ENCODE measurements at regions not wholly inside any gene's neighbourhood (a gene's known extent, or its start where the extent isn't known, plus 50 kb on each side); places are given as distances from the start of the nearest gene placed in this dataset.

GRCh38 chr20:58004900-58005299 is 223.6 kb downstream of the ANKRD60 start:
- in situ Hi-C loops (cut with HindIII; ENCODE audit: low pct_unique_long_range_greater_than_20kb, low sequenced_read_pairs), result no loop called here
- no peak for DNase-seq (ENCODE audit: low read depth, low spot score)

GRCh38 chr20:58004146-58004545 is 224.3 kb downstream of the ANKRD60 start:
- in situ Hi-C loops (cut with HindIII; ENCODE audit: low pct_unique_long_range_greater_than_20kb, low sequenced_read_pairs), result no loop called here
- DNase-seq (ENCODE audit: low read depth, low spot score), result no peak

- DNase-seq (ENCODE audit: low read depth, low spot score), result no peak
- in situ Hi-C loops (cut with HindIII; ENCODE audit: low pct_unique_long_range_greater_than_20kb, low sequenced_read_pairs), result no loop called here
These were observed 224.9 kb downstream of the ANKRD60 start for GRCh38 chr20:58003525-58003924.

- DNase-seq (ENCODE audit: low read depth, low spot score), result no peak
- in situ Hi-C loops (cut with HindIII; ENCODE audit: low pct_unique_long_range_greater_than_20kb, low sequenced_read_pairs), result no loop called here
These were observed 225.6 kb downstream of the ANKRD60 start for GRCh38 chr20:58002901-58003300.

- DNase-seq (ENCODE audit: low read depth, low spot score), result no peak
- in situ Hi-C loops (cut with HindIII; ENCODE audit: low pct_unique_long_range_greater_than_20kb, low sequenced_read_pairs), result no loop called here
These were observed 226.5 kb downstream of the ANKRD60 start for GRCh38 chr20:58001946-58002345.

DNA sequence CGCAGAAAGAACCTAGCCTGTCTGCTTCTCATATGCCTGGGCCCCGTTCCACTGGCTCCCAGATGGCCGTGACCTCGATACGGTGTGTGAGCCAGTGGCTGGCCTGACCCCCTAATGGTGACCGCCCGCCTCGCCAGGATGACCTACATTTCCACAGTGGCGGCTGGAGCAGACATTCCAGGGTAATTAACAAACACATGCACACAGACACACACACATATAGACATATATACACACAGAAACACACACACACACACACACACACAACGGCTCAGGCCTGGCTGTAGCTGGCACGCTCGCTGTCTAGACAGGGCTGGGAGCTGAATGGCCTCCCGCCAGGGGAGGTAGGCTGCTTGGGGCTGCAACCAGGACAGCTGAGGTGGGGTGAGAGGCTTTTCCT is 227.1 kb downstream of the ANKRD60 start:
- in situ Hi-C loops (cut with HindIII; ENCODE audit: low pct_unique_long_range_greater_than_20kb, low sequenced_read_pairs), result no loop called here
- no peak for DNase-seq (ENCODE audit: low read depth, low spot score)

DNA sequence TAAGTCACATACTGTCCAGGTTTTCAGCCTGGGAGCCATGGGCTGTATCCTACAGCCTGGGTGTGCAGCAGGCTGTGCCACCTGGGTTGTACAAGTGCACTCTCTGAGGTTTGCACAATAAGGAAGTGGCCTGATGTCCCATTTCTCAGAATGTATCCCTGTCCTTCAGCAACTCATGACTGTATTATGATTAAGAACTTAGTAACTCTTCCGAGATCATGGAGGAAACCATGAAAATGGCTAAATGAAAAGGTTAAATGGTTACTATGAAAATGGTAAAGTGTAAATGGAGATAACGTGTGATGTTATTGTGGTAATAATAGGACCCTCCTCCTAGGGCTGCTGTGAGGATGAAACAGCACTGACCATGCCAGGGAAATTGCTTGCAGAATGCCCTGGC is 227.6 kb downstream of the ANKRD60 start:
- no peak for DNase-seq (ENCODE audit: low read depth, low spot score)
- in situ Hi-C loops (cut with HindIII; ENCODE audit: low pct_unique_long_range_greater_than_20kb, low sequenced_read_pairs), result no loop called here

DNA sequence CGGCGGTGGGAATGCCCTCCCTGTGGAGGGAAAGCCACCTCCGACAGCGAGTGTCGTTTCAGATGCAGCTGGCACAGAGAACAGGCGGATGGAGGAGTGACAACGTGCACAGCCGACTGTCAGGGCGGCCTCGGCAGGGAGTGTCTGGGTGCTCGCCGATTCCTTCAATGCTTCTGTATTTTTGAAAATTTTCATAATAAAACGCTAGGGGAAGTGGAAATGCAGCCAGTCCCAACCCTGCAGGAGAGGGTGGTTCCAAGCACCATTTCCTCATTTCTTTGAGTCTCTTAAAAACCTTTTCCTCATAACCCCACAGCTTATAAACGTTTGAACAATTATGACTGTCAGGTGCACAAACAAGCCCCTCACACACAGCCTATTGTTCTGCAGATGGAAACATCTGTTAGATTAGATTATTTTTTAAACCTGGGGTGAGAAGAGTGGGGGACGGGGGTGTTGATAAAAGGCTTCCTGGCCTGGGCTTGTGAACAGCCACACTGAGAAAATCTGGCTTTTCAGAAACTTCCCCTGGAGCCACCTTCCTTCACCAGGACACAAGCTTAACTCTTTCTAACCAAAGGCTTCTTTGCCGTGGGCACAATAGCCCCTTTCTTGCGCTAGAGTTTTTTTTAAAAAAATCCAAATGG is 228.9 kb downstream of the ANKRD60 start:
- DNase-seq (ENCODE audit: low read depth, low spot score), result peak; percentile 77
- in situ Hi-C loops (cut with HindIII; ENCODE audit: low pct_unique_long_range_greater_than_20kb, low sequenced_read_pairs), result no loop called here

GRCh38 chr20:57998981-57999464 is 229.4 kb downstream of the ANKRD60 start:
- DNase-seq (ENCODE audit: low read depth, low spot score), result no peak
- in situ Hi-C loops (cut with HindIII; ENCODE audit: low pct_unique_long_range_greater_than_20kb, low sequenced_read_pairs), result no loop called here

- in situ Hi-C loops (cut with HindIII; ENCODE audit: low pct_unique_long_range_greater_than_20kb, low sequenced_read_pairs), result no loop called here
- DNase-seq (ENCODE audit: low read depth, low spot score), result no peak
These were observed 230.2 kb downstream of the ANKRD60 start for GRCh38 chr20:57998276-57998675.

DNA sequence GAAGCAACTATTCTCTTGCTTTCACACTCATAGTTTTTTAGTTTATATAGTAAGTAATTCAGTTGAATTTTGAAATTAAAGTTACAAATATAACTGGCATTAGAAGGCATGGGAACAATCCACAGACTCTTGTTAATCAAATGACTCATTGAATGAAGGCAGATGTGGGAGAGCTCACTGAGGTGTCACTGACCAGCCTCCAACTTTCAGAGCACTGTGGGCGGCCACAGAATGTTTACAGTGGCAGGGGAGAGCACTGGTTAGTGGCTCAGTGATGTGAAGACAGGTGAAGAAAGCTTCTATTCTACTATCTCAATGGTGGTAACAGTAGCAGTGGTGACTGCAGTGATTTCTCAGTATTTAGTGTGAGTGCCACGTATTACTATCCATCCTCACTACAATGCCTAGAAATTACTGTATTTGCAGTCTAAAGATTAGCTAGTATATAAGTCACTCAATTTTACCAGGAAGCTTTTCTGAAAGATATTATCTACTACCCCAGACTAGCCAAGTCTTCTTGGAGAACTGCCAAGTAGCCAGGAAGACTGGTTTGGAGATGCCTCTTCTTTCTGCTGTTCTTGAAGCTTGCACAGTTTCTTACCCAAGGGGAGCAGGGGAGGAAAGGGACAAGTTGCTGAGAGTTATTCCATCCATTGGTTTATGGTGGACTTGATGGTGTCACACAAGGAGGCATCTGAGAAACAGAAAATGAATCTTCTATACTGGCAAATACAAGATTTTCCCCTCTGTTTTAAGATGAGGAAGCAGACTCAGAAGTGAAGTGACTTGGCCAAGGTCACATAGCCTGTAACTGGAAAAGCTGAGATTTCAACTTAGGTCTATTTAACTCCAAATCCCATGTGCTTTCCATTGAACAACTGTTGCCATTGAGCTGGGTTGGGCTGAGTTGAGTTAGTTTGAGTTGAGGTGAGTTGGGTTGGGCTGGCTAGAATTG is 231.2 kb downstream of the ANKRD60 start:
- in situ Hi-C loops (cut with HindIII; ENCODE audit: low pct_unique_long_range_greater_than_20kb, low sequenced_read_pairs), result no loop called here
- DNase-seq (ENCODE audit: low read depth, low spot score), result no peak

DNA sequence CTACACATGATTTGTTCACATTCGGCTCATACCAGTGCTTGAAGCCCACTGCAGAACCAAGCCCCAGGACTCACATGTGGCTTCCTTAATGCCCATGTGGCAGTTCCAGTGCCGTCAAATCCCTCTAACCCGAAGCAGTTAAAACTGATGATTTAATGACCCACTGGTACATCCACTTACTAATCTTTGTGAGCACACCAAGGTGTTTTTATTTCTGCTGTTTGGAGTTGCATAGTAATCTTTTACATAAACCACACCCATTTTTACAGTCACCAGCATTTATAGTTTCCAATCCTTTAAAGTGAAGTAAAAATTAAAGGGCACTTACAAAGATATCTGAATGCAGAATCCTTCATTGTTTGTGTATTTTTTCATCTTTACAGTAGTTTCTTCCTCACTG is 232.0 kb downstream of the ANKRD60 start:
- in situ Hi-C loops (cut with HindIII; ENCODE audit: low pct_unique_long_range_greater_than_20kb, low sequenced_read_pairs), result no loop called here
- DNase-seq (ENCODE audit: low read depth, low spot score), result no peak

DNA sequence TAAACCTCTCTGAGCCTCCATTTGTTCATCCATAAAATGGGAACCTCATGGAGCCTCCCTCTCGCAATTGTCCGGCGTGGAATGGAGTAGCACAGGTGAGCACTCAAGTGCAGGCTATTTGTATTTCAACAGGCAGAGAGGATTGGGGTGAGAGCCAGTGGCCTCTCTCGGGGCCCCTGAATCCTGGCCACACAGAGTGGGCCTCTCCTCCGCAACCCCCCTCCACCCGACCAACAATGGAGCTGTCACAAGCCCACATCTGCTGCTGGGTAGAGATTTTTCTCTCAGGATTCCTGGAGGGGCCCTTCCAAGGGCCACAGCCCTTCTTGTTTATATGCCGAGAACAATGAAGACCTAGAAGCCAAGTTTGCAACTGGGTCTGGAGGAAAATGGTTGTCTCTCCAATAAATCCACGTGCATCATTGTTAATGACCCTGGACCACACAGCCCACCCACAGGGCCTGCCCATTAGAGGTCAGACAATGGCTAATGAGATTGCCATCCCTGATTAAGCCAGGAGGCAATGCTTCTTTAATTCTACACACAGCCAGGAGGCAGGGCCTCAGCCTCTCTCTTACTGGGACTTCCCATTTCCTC is 233.0 kb downstream of the ANKRD60 start:
- in situ Hi-C loops (cut with HindIII; ENCODE audit: low pct_unique_long_range_greater_than_20kb, low sequenced_read_pairs), result no loop called here
- no peak for DNase-seq (ENCODE audit: low read depth, low spot score)

GRCh38 chr20:57993716-57994431 is 234.6 kb downstream of the ANKRD60 start:
- in situ Hi-C loops (cut with HindIII; ENCODE audit: low pct_unique_long_range_greater_than_20kb, low sequenced_read_pairs), result no loop called here
- no peak for DNase-seq (ENCODE audit: low read depth, low spot score)

GRCh38 chr20:57991211-57991881 is 237.1 kb downstream of the ANKRD60 start:
- DNase-seq (ENCODE audit: low read depth, low spot score), result peak; percentile 32
- in situ Hi-C loops (cut with HindIII; ENCODE audit: low pct_unique_long_range_greater_than_20kb, low sequenced_read_pairs), result no loop called here

DNA sequence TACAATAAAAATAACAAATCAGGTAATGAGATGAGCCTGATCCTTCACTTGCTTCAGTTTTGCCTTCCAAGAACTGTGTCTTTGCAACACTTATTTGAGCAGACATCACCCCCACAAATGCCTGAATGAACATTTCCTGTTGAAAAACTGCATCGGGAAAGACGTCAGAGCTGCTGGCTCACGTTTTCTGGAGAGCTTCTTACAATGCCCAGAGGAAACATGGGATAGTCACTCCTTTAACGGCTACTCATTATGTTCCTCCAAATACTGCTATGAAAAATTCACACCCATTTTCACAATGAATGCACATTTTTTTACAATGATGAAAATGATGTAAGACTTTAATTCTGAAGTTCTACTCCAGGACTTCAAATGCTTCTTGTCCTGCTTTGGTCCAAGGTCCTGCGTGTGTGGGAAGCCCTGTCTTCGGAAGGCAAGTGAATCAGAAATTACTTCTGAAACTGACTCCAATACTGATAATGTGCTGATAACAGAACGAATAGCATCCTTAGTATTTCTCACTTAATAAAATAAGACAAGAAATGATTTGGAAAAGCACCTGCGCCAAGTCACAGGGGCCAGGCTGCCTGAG is 238.0 kb downstream of the ANKRD60 start:
- DNase-seq (ENCODE audit: low read depth, low spot score), result peak; percentile 9
- in situ Hi-C loops (cut with HindIII; ENCODE audit: low pct_unique_long_range_greater_than_20kb, low sequenced_read_pairs), result no loop called here

DNA sequence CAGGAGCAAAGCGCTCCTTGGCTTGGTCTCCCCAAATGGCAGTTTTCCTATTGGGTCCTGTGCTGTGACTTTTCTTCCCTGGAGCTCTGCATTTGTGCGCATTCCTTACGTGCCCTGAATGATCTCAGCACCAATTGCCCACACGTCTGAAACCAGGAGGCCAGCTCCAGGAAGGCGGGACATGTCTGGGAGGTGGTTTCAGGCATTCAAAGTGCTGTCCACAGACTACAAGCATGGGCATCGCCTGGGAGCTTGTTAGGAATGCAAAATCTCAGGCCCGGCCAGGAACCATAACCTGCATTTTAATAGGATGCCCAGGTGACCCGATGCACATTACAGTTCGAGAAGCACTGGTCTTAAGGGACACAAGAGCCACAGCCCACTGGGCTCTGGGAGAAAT is 239.6 kb downstream of the ANKRD60 start:
- in situ Hi-C loops (cut with HindIII; ENCODE audit: low pct_unique_long_range_greater_than_20kb, low sequenced_read_pairs), result no loop called here
- no peak for DNase-seq (ENCODE audit: low read depth, low spot score)
